AG04450 (cell line): ENCODE measurements at regions not wholly inside any gene's neighbourhood (a gene's known extent, or its start where the extent isn't known, plus 50 kb on each side); places are given as distances from the start of the nearest gene placed in this dataset.

Source experiments
- CTCF ChIA-PET: fragments of 300-600, 350-600 bp; formaldehyde crosslinking; extraction: SDS; loops from one replicate; lab custom pipeline; 2022; ENCODE audit warnings: antibody characterized with exemption, inconsistent platforms; lab: Charles Lee
- POLR2A ChIA-PET: fragments of 350-600 bp; formaldehyde crosslinking; extraction: SDS; loops from one replicate; lab custom pipeline; 2021; ENCODE audit warnings: antibody characterized with exemption, inconsistent platforms; lab: Yijun Ruan, JAX
- DNase-seq: peaks from one replicate; pipeline ENCODE4 v3.0.0-alpha.2; 2011; ENCODE audit warnings: low read depth, low spot score
- H3K27ac ChIP-seq: one replicate; pipeline ENCODE4 v1.5.1; 2012; ENCODE audit warnings: low read depth, low read length, control low read depth
- H3K27me3 ChIP-seq: one replicate; pipeline ENCODE4 v1.6.0; 2012; ENCODE audit warnings: low read length; ENCODE audit not compliant: control insufficient read depth, insufficient read depth
- H3K4me3 ChIP-seq: 2 replicates; pipeline ENCODE4 v1.5.1; 2011; ENCODE audit warnings: mild to moderate bottlenecking, low read depth, low read length, control low read depth
- H3K9me3 ChIP-seq: 2 replicates; pipeline ENCODE4 v1.5.1; 2012; ENCODE audit warnings: low read length; ENCODE audit not compliant: control insufficient read depth, insufficient read depth
- CTCF ChIP-seq: IDR thresholded peaks from 2 replicates; pipeline ENCODE4 v1.5.1; 2011; ENCODE audit warnings: low read depth, low read length, control low read depth, inconsistent platforms

- no peak for TF ChIP-seq CTCF
- Histone ChIP-seq H3K27ac (no peak overlapping the region), H3K4me3 (no peak overlapping the region), H3K9me3 (no peaks in the 10 kb centered on the region), H3K27me3 (no peaks in the 10 kb centered on the region)
- ChIA-PET CTCF (no interaction called here), POLR2A (no interaction called here)
- DNase-seq = no peak
Observed at GRCh38 chr2:145136702-145137101, 616.8 kb upstream of the ZEB2 start.

- no peaks in the 10 kb centered on the region for H3K9me3 ChIP-seq
- H3K27me3 ChIP-seq = no peaks in the 10 kb centered on the region
- POLR2A ChIA-PET = no interaction called here
- TF ChIP-seq CTCF = no peak
- no peak for DNase-seq
- H3K27ac ChIP-seq = no peak overlapping the region
- no peak overlapping the region for H3K4me3 ChIP-seq
- CTCF ChIA-PET = no interaction called here
Observed at GRCh38 chr2:145126146-145126545, 606.2 kb upstream of the ZEB2 start.

GRCh38 chr2:145124085-145124484, 604.2 kb upstream of the ZEB2 start:
- TF ChIP-seq CTCF = no peak
- Histone ChIP-seq H3K9me3 (no peaks in the 10 kb centered on the region), H3K4me3 (no peak overlapping the region), H3K27ac (no peak overlapping the region), H3K27me3 (no peaks in the 10 kb centered on the region)
- ChIA-PET POLR2A (interaction anchor here (0.7 kb wide), 1 partner anchor 65 kb away, joined by 3 read pairs; no protein-coding TSS in a partner anchor), CTCF (no interaction called here)
- DNase-seq = no peak

GRCh38 chr2:145123606-145124005, 603.7 kb upstream of the ZEB2 start:
- DNase-seq = no peak
- POLR2A ChIA-PET = no interaction called here
- no peaks in the 10 kb centered on the region for H3K9me3 ChIP-seq
- H3K27ac ChIP-seq = no peak overlapping the region
- no peak overlapping the region for H3K4me3 ChIP-seq
- CTCF ChIA-PET = no interaction called here
- TF ChIP-seq CTCF = no peak
- no peaks in the 10 kb centered on the region for H3K27me3 ChIP-seq

- Histone ChIP-seq H3K4me3 (no peak overlapping the region), H3K9me3 (no peaks in the 10 kb centered on the region), H3K27ac (no peak overlapping the region), H3K27me3 (no peaks in the 10 kb centered on the region)
- ChIA-PET POLR2A (no interaction called here), CTCF (interaction anchor here (0.6 kb wide), 1 partner anchor 1130 kb away, joined by 3 read pairs; no protein-coding TSS in a partner anchor)
- no peak for DNase-seq
- TF ChIP-seq CTCF = no peak
Observed at GRCh38 chr2:145119225-145119624, 599.3 kb upstream of the ZEB2 start.
